GM13976 (cell line): ENCODE measurements at regions not wholly inside any gene's neighbourhood (a gene's known extent, or its start where the extent isn't known, plus 50 kb on each side); places are given as distances from the start of the nearest gene placed in this dataset.
"Not testable (repeated sequence)": the region's sequence is repeated elsewhere in the genome, so short reads cannot be mapped to it uniquely, and the experiment has no call there.

Source experiments
- DNase-seq: peaks from one replicate; pipeline ENCODE4 v3.0.0; 2012; ENCODE audit warnings: low spot score
- CTCF ChIP-seq: IDR thresholded peaks from 2 replicates; pipeline ENCODE4 v1.5.1; 2012; ENCODE audit warnings: borderline replicate concordance, mild to moderate bottlenecking; ENCODE audit not compliant: insufficient read depth; ENCODE audit errors: extremely low read depth, missing control alignments, control extremely low read depth
- in situ Hi-C: fragments of 300-500 bp; cut with MboI; formaldehyde crosslinking; loops from one replicate; pipeline ENCODE4 v1.12.0; 2022; ENCODE audit warnings: low sequenced_read_pairs, mixed read lengths, inconsistent platforms; ENCODE audit not compliant: unreplicated experiment

- TF ChIP-seq CTCF, result no peak
- in situ Hi-C loops, result no loop called here
- DNase-seq, result peak; percentile 2
Measured at GRCh38 chr4:18105030-18106011, 83.8 kb upstream of the LCORL start.

DNA sequence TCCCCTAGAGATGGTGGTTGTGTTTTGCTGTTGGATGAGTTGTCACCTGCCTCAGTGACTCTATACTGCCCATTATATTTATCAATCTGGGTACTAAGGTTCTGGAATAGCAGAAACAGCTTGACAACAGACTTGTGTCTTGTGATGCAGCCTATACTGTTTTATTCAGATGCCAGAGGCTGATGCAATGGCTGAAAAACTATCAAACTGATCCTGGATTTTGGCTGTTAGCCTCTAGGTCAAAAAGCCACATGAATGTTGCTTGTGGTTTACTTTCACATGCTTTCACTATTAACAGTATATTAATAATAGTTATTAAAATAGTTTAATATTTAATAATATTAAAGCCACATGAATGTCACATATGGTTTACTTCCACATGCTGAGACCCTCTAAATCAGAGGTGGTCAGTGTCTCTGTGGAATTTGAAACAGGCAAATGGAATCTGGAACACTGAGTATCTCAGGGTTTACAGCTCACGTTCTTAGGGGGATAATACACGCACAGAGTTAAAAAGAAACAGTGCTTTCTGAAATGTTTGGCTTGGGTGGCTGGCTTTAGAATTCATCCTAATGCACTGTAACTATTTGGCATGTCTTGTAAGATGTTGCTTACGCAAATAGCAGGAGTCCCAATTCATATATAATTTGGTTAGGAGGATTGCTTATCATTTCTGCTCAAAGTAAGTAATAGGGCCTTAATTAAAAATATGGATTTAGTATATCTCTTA lies 82.5 kb upstream of the LCORL start:
- no peak for TF ChIP-seq CTCF
- DNase-seq, result no peak

GRCh38 chr4:18100657-18101056 lies 79.1 kb upstream of the LCORL start:
- TF ChIP-seq CTCF, result no peak
- in situ Hi-C loops, result no loop called here

More for the DNA sequence above, 82.5 kb upstream of the LCORL start:
- in situ Hi-C loops, result no loop called here

DNA sequence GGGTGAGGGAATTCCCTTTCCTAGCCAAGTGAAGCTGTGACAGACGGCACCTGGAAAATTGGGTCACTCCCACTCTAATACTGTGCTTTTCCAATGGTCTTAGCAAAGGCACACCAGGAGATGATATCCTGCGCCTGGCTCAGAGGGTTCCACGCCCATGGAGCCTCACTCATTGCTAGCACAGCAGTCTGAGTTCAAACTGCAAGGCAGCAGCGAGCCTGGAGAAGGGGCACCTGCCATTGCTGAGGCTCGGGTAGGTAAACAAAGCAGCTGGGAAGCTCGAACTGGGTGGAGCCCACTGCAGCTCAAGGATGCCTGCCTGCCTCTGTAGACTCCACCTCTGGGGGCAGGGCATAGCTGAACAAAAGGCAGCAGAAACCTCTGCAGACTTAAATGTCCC lies 68.9 kb upstream of the LCORL start:
- in situ Hi-C loops, DNase-seq: not testable (repeated sequence)

More at GRCh38 chr4:18100657-18101056, 79.1 kb upstream of the LCORL start:
- peak; percentile 2 for DNase-seq

DNA sequence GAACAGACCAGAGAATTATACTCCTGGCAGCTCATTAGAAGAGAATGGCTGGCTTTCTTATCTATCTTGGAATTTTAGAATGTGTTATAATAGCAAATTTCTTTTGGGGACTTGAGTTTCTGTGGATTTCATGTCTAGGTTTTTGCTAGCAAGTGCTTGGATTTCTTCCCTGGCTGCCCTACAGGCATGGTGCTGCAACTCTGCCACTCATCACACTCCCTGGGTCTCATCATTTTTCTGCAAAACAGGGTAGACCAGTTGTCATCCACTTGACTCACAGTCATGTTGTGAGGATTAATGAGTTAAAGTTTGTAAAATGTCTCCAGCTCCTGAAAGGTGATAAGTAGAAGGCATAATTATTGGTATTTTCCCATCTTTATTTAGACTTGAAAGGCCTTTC lies 60.7 kb upstream of the LCORL start:
- in situ Hi-C loops, result no loop called here
- no peak for DNase-seq
- no peak for TF ChIP-seq CTCF

DNA sequence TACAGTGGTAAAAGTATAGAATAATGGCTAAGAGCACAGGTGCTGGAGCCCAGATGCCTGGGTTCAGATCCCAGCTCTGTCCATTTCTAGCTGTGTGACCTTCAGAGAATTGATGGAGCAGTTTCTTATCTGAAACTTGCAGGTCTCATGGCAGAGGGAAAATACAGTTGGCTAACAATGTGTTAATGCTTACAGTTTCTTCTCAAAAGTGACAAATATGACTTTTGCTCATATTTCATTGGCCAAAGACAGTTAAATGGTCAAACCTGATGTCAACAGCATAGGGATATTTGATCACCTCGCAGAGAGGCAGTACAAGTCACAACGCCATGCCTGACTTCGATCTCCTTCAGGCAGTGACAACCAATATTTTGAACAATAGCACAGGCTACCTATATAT lies 60.2 kb upstream of the LCORL start:
- no peak for DNase-seq
- TF ChIP-seq CTCF, result no peak
- in situ Hi-C loops, result no loop called here

DNA sequence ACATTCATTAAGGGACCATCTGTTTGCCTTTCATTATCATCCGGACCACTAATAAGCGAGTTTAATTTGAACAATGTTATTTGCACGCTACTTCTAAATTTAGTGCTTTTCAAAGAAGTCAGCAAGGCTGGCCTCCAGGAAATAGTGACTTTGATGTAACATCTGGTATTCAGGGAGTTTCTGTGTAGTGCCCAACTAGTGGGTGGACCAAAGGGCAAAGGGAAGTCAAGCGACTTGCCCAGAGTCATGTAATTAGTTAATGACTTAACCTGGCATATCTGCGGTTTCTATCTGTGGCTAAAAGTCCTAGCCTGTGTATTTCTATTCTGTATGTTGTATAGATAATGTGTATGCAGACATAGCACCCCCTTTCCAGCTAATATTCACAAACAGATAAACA lies 56.3 kb upstream of the LCORL start:
- TF ChIP-seq CTCF, result no peak
- in situ Hi-C loops, result no loop called here
- DNase-seq, result no peak
